Transverse colon (tissue), 4 donors: ENCODE measurements at regions not wholly inside any gene's neighbourhood (a gene's known extent, or its start where the extent isn't known, plus 50 kb on each side); places are given as distances from the start of the nearest gene placed in this dataset.

Experiments used
- DNase-seq: peaks from one replicate; pipeline ENCODE4 v3.0.0-alpha.2; 2019
- H3K27ac ChIP-seq, 4 donors: fragments of 200-600 bp; sonication (generic); 2 replicates each; pipeline ENCODE4 v1.5.1; 2016 to 2018; ENCODE audit warnings: inconsistent platforms in 4 of 4
- H3K27me3 ChIP-seq: fragments of 200-600 bp; sonication (generic); 2 replicates; pipeline ENCODE4 v1.5.1; 2017; ENCODE audit warnings: inconsistent platforms
- H3K36me3 ChIP-seq, 4 donors: fragments of 200-600 bp; sonication (generic); 2 replicates each; pipeline ENCODE4 v1.5.1; 2017 to 2019; ENCODE audit warnings: inconsistent platforms in 4 of 4
- H3K4me1 ChIP-seq, 4 donors: fragments of 200-600 bp; sonication (generic); 2 replicates each; pipeline ENCODE4 v1.5.1; 2017 to 2020; ENCODE audit warnings: inconsistent platforms in 4 of 4
- H3K4me3 ChIP-seq, 4 donors: fragments of 200-600 bp; sonication (generic); 1 replicate in 1 of 4; 2 replicates in 3 of 4; pipeline versions ENCODE4 v1.5.1 to v1.6.1; 2017 to 2019; ENCODE audit warnings: inconsistent platforms in 4 of 4
- H3K9me3 ChIP-seq, 2 donors: fragments of 200-600 bp; sonication (generic); 2 replicates each; pipeline ENCODE4 v1.5.1; 2017 to 2019; ENCODE audit warnings: inconsistent platforms in 2 of 2
- CTCF ChIP-seq, 5 experiments: fragments of 200-600 bp in 3 of 5; fragments of 450-650 bp in 2 of 5; sonication (generic) in 3 of 5; IDR thresholded peaks; 1 replicate in 2 of 5; 2 replicates in 3 of 5; pipeline ENCODE4 v1.5.1; 2016 to 2017; ENCODE audit warnings: antibody characterized with exemption in 5 of 5, inconsistent platforms in 3 of 5, mild to moderate bottlenecking in 2 of 5, moderate library complexity in 1 of 5
- EP300 ChIP-seq: sonication (generic); formaldehyde crosslinking; IDR thresholded peaks from one replicate; pipeline ENCODE4 v1.6.1; 2017; ENCODE audit warnings: antibody characterized with exemption, low read depth
- POLR2A ChIP-seq: fragments of 450-650 bp; IDR thresholded peaks from one replicate; pipeline ENCODE4 v1.6.1; 2016; ENCODE audit warnings: antibody characterized with exemption, mild to moderate bottlenecking, moderate library complexity
- POLR2AphosphoS5 ChIP-seq, 3 donors: sonication (generic); formaldehyde crosslinking; IDR thresholded peaks; one replicate each; pipeline ENCODE4 v1.6.1; 2016; ENCODE audit warnings: antibody characterized with exemption in 3 of 3
- whole genome bisulfite sequencing, 2 donors: methylation state at CpG; one replicate each; pipeline ENCODE4 v1.1.5; 2018; ENCODE audit warnings: low coverage in 1 of 2; 5-methylcytosine and 5-hydroxymethylcytosine counted together
- in situ Hi-C, 4 donors: fragments of 200-750 bp; cut with MboI; loops; one replicate each; pipeline versions ENCODE4 v1.15.0 to v1.15.1; 2017; ENCODE audit warnings: low sequenced_read_pairs in 3 of 4, low pct_ligation_motif_present in 1 of 4, low pct_unique_long_range_greater_than_20kb in 1 of 4
- intact Hi-C: fragments of 100-400 bp; cut with DNase I; formaldehyde crosslinking; loops from one replicate; pipeline ENCODE4 v1.15.1; 2023; ENCODE audit warnings: low total_unique reads

- Histone ChIP-seq H3K4me1 (no peaks in the 10 kb centered on the region), H3K4me3 (no peak overlapping the region), H3K9me3 (no peaks in the 10 kb centered on the region), H3K36me3 (no peaks in the 10 kb centered on the region), H3K27me3 (peaks cover 5% of the 10 kb centered on the region), H3K27ac (no peak overlapping the region)
- intact Hi-C loops = no loop called here
- TF ChIP-seq POLR2AphosphoS5 (IDR thresholded peaks at IDR 0.05) (no peak), CTCF (IDR thresholded peaks at IDR 0.05) (no peak), POLR2A (no peak), EP300 (no peak)
- in situ Hi-C loops = no loop called here
- 76% methylated on average over 3 of the region's 3 CpGs; no CpG with 5 or more reads in 1 of the 2 donors for WGBS, 2 donors
- DNase-seq = no peak
Observed at GRCh38 chr1:203932556-203932955, 71.2 kb downstream of the SNRPE start.

GRCh38 chr1:203934027-203934426 lies 72.6 kb downstream of the SNRPE start:
- Histone ChIP-seq H3K36me3 (no peaks in the 10 kb centered on the region), H3K4me3 (no peak overlapping the region), H3K27ac (no peak overlapping the region), H3K27me3 (peaks cover 5% of the 10 kb centered on the region), H3K9me3 (no peaks in the 10 kb centered on the region), H3K4me1 (no peaks in the 10 kb centered on the region)
- DNase-seq = no peak
- TF ChIP-seq POLR2AphosphoS5 (IDR thresholded peaks at IDR 0.05) (no peak), CTCF (IDR thresholded peaks at IDR 0.05) (no peak), POLR2A (no peak)
- in situ Hi-C loops = no loop called here
- intact Hi-C loops = no loop called here
- 63 to 67% methylated on average over 1 to 3 of the region's 3 CpGs for WGBS, 2 donors

GRCh38 chr1:203934651-203935050 lies 73.3 kb downstream of the SNRPE start:
- H3K4me1 ChIP-seq = no peaks in the 10 kb centered on the region
- peaks cover 5% of the 10 kb centered on the region for H3K27me3 ChIP-seq
- intact Hi-C loops = no loop called here
- H3K27ac ChIP-seq = no peak overlapping the region
- WGBS, 2 donors = 70 to 79% methylated on average over 2 to 3 of the region's 3 CpGs
- TF ChIP-seq POLR2AphosphoS5 (IDR thresholded peaks at IDR 0.05) (no peak), CTCF (IDR thresholded peaks at IDR 0.05) (no peak), POLR2A (no peak), EP300 (no peak)
- no peaks in the 10 kb centered on the region for H3K36me3 ChIP-seq
- in situ Hi-C loops = no loop called here
- H3K9me3 ChIP-seq = no peaks in the 10 kb centered on the region
- DNase-seq = no peak
- H3K4me3 ChIP-seq = no peak overlapping the region

- TF ChIP-seq EP300 (no peak), CTCF (IDR thresholded peaks at IDR 0.05) (no peak), POLR2A (no peak), POLR2AphosphoS5 (IDR thresholded peaks at IDR 0.05) (no peak)
- Histone ChIP-seq H3K4me3 (no peak overlapping the region), H3K27me3 (peaks cover 5% of the 10 kb centered on the region), H3K4me1 (no peaks in the 10 kb centered on the region), H3K27ac (no peak overlapping the region), H3K9me3 (no peaks in the 10 kb centered on the region), H3K36me3 (no peaks in the 10 kb centered on the region)
- in situ Hi-C loops = no loop called here
- intact Hi-C loops = no loop called here
- WGBS, 2 donors = 91% methylated on average over 2 of the region's 2 CpGs; no CpG with 5 or more reads in 1 of the 2 donors
- DNase-seq = no peak
Observed at GRCh38 chr1:203935321-203935720, 73.9 kb downstream of the SNRPE start.
